HG02571 (cell line): ENCODE measurements at regions not wholly inside any gene's neighbourhood (a gene's known extent, or its start where the extent isn't known, plus 50 kb on each side); places are given as distances from the start of the nearest gene placed in this dataset.

ENCODE experiments used
- ATAC-seq: cut with Tn5 transposase; IDR thresholded peaks from one replicate; pipeline ENCODE4 v1.9.1; 2021; ENCODE audit warnings: mild to moderate bottlenecking, moderate library complexity; ENCODE audit not compliant: unreplicated experiment

GRCh38 chr17:73750975-73751374 is 106.7 kb upstream of the SDK2 start:
- no peak for ATAC-seq

GRCh38 chr17:73753751-73754496 is 109.7 kb upstream of the SDK2 start:
- ATAC-seq, result no peak

GRCh38 chr17:73754886-73755400 is 110.7 kb upstream of the SDK2 start:
- ATAC-seq, result no peak

GRCh38 chr17:73757420-73757819 is 113.2 kb upstream of the SDK2 start:
- no peak for ATAC-seq

GRCh38 chr17:73758245-73758644 is 114.0 kb upstream of the SDK2 start:
- no peak for ATAC-seq

GRCh38 chr17:73759324-73759723 is 115.1 kb upstream of the SDK2 start:
- ATAC-seq, result no peak

- no peak for ATAC-seq
These were observed 115.6 kb upstream of the SDK2 start for GRCh38 chr17:73759734-73760438.

- ATAC-seq, result no peak
These were observed 116.2 kb upstream of the SDK2 start for GRCh38 chr17:73760439-73760758.

DNA sequence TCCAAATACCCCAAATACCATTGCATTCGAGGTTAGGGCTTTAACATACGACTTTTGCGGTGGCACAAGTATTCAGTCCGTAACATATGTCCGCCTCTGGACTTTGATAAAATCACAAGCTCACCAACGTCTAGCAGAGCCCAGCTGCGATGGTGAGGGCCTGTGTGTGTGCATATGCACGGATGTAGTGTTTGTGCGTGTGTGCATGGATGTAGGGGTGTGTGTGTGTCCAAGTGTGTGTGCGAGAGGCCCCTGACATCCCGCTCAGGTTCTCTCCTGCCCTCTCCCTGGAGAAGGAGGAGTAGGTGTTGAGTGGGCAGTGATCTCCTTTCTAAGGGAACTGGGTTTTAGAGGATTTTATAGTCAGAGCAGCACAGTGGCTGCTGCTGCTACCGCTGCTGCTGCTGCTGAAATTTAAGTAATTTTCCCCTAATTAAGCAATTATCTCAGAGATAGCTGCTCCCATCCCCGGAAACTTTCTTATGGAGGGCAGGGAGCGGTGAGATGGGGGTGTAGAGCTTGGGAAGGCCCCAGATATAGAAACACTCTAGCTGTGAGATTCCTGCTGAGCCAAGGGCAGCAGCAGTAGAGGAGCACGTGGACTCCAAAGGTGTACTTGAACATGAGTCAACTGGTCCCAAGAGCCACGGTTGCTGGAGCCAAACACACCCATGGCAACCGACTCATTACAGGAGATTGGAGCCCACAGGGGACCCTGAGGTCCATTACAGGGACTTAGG is 121.7 kb upstream of the SDK2 start:
- no peak for ATAC-seq

DNA sequence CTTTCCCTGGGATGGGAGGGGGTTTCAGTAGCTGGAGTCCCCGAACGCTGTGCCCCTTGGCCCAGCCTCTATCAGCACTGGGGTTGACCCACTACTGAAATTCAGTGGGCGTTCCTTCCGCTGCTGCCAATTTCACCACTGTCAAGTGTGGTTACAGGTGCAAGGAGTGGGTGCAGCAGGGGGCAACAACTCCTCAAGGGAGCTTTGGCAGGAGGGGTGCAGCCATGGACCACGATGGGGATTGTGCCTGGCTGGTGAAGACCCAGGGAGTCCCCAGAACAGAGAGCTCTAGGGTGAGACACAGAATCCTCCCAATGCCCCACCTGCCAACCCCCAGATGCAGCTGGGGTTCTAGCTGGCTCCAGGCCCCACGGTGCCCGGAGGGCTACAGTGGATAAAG is 123.5 kb upstream of the SDK2 start:
- ATAC-seq, result no peak

GRCh38 chr17:73768691-73769090 is 124.4 kb upstream of the SDK2 start:
- ATAC-seq, result no peak

DNA sequence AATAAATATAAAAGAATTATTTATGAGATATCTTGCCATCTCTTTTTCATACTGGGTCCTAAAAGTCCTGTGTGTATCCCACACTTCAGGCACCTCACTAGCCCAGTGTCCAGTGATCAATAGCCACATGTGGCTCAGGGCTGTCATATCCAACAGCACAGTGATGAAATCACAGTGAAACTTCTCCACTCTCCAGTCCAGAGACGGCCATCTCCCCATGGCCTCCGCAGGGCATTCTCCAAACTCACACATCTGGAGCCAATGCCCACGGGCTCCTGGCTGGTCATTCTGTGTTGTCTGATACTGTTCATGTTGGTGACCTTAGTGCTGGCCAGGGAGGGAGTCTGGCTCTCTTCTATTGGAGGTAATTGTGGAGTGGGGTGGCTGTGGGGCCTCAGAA is 125.2 kb upstream of the SDK2 start:
- ATAC-seq, result no peak

DNA sequence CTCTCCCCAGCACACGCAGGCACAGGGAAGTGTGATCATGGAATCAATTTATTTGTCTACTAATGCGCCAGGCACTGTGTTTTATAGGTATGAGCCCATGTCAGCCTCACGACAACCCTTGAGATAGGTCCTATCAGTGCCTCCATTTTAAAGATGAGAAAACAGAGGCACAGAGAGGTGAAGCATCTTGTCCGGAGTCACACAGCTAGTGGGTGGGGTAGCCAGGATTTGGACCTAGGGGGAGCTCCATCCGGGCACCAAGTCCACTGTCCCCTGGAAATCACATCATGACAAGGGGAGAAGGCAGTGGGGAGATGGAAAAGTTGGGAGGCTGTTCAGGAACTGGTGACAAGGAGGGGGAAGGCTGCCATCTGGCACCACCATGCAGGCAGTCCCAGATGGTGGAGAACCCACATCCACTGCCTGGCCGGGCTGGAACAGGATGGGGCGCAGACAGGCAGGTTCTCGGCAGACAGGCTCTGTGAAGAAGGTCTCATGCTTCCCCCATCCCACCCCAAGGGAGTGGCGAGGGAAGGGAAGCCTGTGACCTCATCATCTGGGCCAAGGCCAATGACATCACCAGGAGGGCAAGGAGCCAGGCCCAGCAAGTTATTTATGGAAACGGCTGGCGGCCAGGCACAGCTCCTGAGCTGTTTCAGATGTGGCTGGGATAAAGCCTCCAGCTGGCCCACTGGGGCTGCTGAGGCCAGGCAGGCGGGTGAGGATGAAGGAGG is 126.0 kb upstream of the SDK2 start:
- ATAC-seq, result no peak

GRCh38 chr17:73770849-73771229 is 126.6 kb upstream of the SDK2 start:
- ATAC-seq, result no peak

DNA sequence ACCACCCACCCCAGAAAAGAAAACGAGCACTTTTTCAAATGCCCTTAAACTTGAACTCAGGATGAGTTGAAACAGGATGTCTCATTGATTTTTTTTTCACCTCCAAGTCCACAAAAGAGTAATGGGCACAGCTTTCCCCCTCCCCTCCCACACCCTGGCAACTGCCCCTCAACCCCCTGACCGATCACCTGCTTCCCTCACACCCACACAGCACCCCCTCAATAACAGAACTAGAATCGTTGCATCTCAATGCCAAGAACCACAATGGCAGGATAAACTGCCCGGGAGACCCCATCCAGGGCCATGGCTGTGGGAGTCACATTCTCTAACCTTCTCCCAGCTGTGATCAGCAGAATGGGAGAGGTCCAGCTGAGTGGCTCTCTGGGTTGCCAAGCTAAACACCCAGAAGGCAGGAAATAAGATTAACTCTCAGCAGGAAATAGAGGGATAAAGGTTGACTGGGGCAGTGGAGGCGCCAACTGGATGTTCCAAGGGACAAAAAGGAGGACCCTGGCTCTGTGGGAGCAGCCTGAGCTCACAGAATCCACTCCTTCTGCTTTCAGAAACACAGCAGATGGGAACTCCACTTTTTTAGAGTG is 128.0 kb upstream of the SDK2 start:
- ATAC-seq, result no peak

DNA sequence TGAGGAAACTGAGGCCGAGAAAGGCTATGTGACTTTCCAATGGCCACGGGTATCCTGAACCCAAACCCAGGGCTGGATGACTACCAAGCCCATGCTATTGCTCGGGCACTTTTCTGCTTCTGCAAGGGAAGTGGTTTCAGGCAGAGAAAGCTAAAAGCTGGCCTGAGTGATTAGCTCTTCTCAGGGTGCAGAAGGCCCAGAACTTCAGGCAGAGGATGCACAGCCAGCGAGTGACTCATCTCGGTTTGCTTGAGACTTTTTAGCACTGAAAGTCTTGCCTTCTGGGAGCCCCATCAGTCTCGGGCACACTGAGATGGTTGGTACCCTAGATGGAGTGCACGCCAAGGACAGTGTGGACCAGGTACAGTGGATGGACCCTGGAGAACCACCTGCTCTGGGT is 129.5 kb upstream of the SDK2 start:
- no peak for ATAC-seq

DNA sequence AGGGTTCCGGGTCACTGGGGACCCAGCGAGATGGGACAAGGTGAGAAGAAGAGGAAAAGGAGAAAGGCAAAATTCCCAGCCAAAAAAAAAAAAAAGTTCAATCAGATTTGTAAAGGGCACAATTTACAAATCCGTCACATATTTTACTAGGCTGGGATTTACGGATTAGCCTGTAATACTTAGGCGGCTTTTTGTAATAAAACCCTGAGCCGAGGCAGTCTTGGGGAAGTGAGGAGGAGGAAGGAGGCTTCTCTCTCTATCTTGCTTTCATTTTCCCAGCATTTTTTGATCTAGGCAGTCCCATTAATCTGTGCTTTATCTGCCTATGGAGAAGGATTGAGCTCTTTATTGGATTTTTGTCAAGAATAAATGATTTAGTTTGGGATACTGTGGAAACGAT is 130.6 kb upstream of the SDK2 start:
- no peak for ATAC-seq

DNA sequence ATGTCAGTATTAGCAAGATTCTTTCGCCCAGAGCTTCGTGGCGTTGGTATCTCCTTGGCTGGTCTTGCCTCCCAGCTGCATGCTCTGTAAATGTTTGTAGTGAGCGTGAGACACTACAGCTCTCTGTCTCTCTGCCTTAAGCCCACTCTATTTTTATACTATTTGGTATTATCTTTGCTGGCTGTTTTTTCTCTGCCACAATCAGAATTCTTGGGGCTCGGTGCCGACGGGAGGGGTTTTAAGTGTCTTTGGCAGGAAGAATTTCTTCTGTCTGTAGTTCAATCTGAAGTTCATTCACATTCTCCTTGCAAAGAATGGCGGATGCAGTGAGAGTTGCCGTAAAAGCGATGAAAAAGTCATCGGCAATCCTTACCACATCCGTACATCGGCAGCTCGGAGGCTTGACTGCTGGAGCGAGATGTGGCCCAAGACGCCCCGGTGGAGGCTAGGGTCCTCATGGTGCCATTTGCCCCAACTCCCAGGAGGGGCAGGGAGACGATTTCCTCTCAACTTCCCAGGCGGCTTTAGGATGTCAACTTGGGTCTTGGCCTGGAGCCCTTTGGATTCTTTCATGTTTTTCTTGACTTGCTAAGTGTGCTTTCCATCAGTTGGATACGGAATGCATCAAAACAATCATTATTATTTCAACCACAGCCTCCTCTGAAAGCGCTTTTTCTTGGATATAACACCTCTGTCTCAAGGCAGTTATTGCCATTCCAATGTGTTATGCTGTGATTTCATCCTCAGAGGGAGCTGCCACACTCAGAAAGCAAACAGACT is 132.3 kb upstream of the SDK2 start:
- no peak for ATAC-seq

DNA sequence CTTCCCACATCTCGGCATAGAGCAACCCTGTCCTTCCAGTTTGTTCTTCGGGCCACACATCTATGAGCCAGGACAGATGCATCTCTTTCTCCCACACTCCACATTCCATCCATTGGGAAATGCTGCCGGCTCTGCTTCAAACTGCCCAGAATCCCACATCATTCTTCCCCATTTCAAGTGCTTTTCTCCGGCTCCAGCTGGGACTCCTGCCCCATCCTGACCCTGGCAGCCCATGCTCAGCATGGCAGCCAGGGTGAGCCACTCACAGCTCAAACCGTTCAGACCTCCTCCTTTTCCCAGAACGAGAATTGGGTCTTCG is 132.8 kb upstream of the SDK2 start:
- no peak for ATAC-seq

GRCh38 chr17:73782231-73782630 is 138.0 kb upstream of the SDK2 start:
- ATAC-seq, result no peak
